ENCODE measurements at regions not wholly inside any gene's neighbourhood (a gene's known extent, or its start where the extent isn't known, plus 50 kb on each side); places are given as distances from the start of the nearest gene placed in this dataset.

DNA sequence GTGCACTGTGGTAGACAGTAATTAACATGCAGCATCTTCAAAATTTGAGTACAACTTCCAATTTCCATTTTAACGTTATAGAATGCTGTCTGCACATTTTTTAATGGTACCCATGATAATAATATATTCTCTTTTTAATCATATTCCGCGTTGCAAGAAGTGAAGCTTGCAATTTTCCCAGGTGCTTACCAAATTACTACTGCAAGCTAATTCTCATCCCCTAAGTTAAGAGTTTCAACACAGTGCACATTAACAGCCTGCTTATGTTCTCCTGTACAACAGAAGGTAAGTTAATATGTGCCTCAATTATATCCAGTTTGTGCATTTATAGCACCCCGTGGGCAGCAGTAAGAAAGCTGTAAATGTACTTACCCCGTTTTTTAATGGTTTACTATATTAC lies 132.9 kb downstream of the CBLN2 start:
- no peaks in the 10 kb centered on the region for H3K27me3 Mint-ChIP-seq (ENCODE audit: low read depth)
- no peaks in the 10 kb centered on the region for H3K4me1 Mint-ChIP-seq (ENCODE audit: low read depth)
- H3K36me3 Mint-ChIP-seq (ENCODE audit: low read depth): no peaks in the 10 kb centered on the region
- no peak for DNase-seq
- CTCF ChIA-PET: no interaction called here
- no peaks in the 10 kb centered on the region for H3K9me3 Mint-ChIP-seq
- no peak overlapping the region for H3K4me3 Mint-ChIP-seq
- intact Hi-C loops (cut with micrococcal nuclease): no loop called here
- no peak overlapping the region for H3K27ac Mint-ChIP-seq

DNA sequence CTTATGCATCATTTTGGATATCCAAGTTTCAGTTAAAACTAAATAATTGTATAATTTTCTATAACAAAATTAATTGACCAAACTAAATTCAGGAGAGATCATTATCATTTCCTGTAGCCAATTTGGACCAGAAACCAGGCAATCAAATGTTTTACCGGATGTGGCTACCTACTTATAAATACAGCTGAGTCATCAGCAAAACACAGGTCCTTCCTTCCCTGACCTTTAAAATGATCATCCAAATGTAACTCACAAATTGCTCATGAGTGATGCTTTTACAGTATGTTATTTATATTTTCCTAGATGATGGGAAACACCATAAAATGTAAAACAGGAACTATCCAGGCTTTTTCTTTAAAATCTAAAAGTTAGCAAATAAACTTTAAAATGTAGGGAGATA lies 133.7 kb downstream of the CBLN2 start:
- no peak for DNase-seq
- CTCF ChIA-PET: no interaction called here
- intact Hi-C loops (cut with micrococcal nuclease): no loop called here
- Mint-ChIP-seq H3K4me3 (no peak overlapping the region), H3K27ac (no peak overlapping the region), H3K36me3 (ENCODE audit: low read depth) (no peaks in the 10 kb centered on the region), H3K4me1 (ENCODE audit: low read depth) (no peaks in the 10 kb centered on the region), H3K27me3 (ENCODE audit: low read depth) (no peaks in the 10 kb centered on the region), H3K9me3 (no peaks in the 10 kb centered on the region)

DNA sequence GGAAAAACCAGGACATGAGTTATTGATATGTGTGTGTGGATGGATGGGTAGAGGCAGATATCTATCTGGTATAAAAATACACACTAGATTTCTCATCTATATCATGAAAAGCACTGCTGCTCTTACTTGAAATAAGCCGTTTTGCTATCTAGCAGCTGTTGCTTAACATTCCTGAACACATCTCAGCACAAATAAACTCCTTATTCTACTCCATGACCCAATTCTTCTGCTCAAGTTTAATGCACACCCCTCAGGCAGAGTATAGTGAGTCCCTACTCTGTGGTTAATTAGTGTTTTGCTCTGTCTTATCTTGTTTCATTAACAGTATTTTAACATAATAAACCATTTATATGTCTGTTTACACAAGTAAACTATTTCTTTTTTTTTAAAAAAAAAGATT lies 134.2 kb downstream of the CBLN2 start:
- CTCF ChIA-PET: no interaction called here
- Mint-ChIP-seq H3K9me3 (no peaks in the 10 kb centered on the region), H3K4me1 (ENCODE audit: low read depth) (no peaks in the 10 kb centered on the region)

DNA sequence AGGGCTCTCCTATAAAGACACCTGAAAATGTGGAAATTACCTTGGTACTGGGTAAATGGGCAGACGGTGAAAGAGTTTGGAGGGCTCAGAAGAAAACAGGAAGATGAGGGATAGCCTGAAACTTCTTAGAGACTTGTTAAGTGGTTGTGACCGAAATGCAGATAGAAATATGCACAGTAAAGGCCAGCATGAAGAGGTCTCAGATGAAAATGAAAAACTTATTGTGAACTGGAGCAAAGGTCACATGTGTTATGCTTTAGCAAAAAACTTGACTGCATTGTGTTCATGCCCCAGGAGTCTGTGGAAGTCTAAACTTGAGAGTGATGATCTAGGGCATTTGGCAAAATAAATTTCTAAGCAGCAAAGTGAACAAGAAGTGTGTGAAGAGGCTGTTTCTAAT lies 137.1 kb downstream of the CBLN2 start:
- no peak overlapping the region for H3K27ac Mint-ChIP-seq
- no peak overlapping the region for H3K4me3 Mint-ChIP-seq
- intact Hi-C loops (cut with micrococcal nuclease): no loop called here
- DNase-seq: no peak
- CTCF ChIA-PET: no interaction called here
- H3K36me3 Mint-ChIP-seq (ENCODE audit: low read depth): no peaks in the 10 kb centered on the region
- H3K27me3 Mint-ChIP-seq (ENCODE audit: low read depth): no peaks in the 10 kb centered on the region
- H3K9me3 Mint-ChIP-seq: no peaks in the 10 kb centered on the region
- no peaks in the 10 kb centered on the region for H3K4me1 Mint-ChIP-seq (ENCODE audit: low read depth)

More for the DNA sequence above, 134.2 kb downstream of the CBLN2 start:
- Mint-ChIP-seq H3K27ac (no peak overlapping the region), H3K36me3 (ENCODE audit: low read depth) (no peaks in the 10 kb centered on the region), H3K4me3 (no peak overlapping the region), H3K27me3 (ENCODE audit: low read depth) (no peaks in the 10 kb centered on the region)
- DNase-seq: no peak
- intact Hi-C loops (cut with micrococcal nuclease): no loop called here

DNA sequence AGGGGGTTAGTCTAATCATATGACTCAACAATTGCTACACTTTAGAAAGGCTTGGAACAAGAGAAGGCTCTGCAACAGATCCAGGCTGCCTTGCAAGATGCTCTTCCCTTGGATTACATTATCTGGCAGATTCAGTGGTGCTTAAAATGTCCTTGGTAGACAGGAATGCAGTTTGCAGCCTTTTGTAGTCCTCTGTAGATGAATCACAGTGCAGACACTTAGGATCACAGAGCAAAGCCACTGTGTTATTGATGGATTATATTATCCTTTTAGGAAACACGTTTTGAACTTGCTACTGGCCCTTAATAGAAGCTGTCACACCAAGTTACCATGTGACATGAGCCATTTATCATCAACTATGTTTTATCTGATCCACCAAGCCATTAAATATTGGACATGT lies 152.2 kb downstream of the CBLN2 start:
- peaks cover 8% of the 10 kb centered on the region for H3K9me3 Mint-ChIP-seq
- H3K4me3 Mint-ChIP-seq: no peak overlapping the region
- H3K27me3 Mint-ChIP-seq (ENCODE audit: low read depth): no peaks in the 10 kb centered on the region
- no peaks in the 10 kb centered on the region for H3K4me1 Mint-ChIP-seq (ENCODE audit: low read depth)
- DNase-seq: no peak
- H3K36me3 Mint-ChIP-seq (ENCODE audit: low read depth): no peaks in the 10 kb centered on the region
- H3K27ac Mint-ChIP-seq: no peak overlapping the region
- intact Hi-C loops (cut with micrococcal nuclease): no loop called here
- CTCF ChIA-PET: no interaction called here

DNA sequence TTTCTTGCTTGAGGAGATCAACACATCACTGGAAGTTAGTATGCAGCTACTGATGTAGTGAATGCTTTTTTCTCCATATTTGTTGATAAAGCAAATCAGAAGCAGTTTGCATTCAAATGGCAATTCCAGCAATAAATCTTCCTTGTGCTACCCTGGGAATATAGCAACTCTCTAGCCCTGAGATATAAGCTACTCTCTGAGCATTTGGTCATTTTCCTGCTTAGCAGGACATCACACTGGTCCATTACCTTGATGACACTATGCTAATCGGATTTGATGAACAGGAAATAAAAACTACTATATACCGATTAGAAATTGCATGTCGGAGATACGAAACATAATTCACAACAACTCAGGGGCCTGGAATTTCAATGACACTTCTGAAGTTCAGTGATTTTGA lies 152.7 kb downstream of the CBLN2 start:
- CTCF ChIA-PET: no interaction called here
- no peaks in the 10 kb centered on the region for H3K27me3 Mint-ChIP-seq (ENCODE audit: low read depth)
- no peaks in the 10 kb centered on the region for H3K36me3 Mint-ChIP-seq (ENCODE audit: low read depth)
- intact Hi-C loops (cut with micrococcal nuclease): no loop called here
- H3K9me3 Mint-ChIP-seq: peaks cover 8% of the 10 kb centered on the region
- H3K4me1 Mint-ChIP-seq (ENCODE audit: low read depth): no peaks in the 10 kb centered on the region
- no peak for DNase-seq
- H3K4me3 Mint-ChIP-seq: no peak overlapping the region
- no peak overlapping the region for H3K27ac Mint-ChIP-seq

DNA sequence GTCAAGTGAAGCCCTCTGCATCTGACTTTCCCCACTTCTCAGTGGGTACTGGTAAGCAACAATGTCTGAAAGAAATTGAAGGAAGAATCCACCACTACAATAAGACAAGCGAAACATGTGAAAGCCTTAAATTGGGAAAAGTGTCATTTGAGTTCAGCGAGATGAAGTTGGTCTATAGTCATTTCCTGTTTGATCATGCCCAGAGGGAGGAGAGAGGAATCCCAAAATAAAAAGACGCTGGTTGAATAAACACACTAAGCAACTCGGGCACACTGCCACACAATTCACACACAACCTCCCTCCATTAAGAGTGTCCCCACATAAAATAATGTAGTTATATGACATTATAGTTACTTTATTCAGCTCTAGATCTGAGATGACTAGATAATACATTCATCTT lies 166.1 kb downstream of the CBLN2 start:
- no peaks in the 10 kb centered on the region for H3K4me1 Mint-ChIP-seq (ENCODE audit: low read depth)
- H3K27me3 Mint-ChIP-seq (ENCODE audit: low read depth): no peaks in the 10 kb centered on the region
- H3K36me3 Mint-ChIP-seq (ENCODE audit: low read depth): no peaks in the 10 kb centered on the region
- intact Hi-C loops (cut with micrococcal nuclease): no loop called here
- CTCF ChIA-PET: no interaction called here
- no peak overlapping the region for H3K27ac Mint-ChIP-seq
- H3K9me3 Mint-ChIP-seq: no peaks in the 10 kb centered on the region
- DNase-seq: no peak
- no peak overlapping the region for H3K4me3 Mint-ChIP-seq

DNA sequence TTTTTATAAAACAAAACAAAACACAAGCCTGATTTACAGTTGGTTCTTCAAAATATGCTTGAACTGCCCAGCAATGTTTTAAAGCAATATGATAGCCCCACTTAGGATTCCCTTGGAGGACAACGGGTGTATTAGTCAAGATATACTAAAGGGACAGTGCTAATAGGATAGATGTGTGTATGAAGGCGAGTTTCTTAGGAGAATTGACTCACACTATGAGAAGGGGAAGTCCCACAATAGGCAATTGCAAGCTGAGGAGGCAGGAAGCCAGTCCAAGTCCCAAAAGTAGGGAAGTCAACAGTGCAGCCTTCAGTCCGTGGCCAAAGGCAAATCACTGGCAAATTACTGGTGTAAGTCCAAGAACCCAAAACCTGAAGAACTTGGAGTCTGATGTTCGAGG lies 167.9 kb downstream of the CBLN2 start:
- H3K27me3 Mint-ChIP-seq (ENCODE audit: low read depth): no peaks in the 10 kb centered on the region
- H3K4me1 Mint-ChIP-seq (ENCODE audit: low read depth): no peaks in the 10 kb centered on the region
- intact Hi-C loops (cut with micrococcal nuclease): no loop called here
- no peak for DNase-seq
- CTCF ChIA-PET: no interaction called here
- H3K9me3 Mint-ChIP-seq: no peaks in the 10 kb centered on the region
- H3K4me3 Mint-ChIP-seq: no peak overlapping the region
- H3K36me3 Mint-ChIP-seq (ENCODE audit: low read depth): no peaks in the 10 kb centered on the region
- no peak overlapping the region for H3K27ac Mint-ChIP-seq

DNA sequence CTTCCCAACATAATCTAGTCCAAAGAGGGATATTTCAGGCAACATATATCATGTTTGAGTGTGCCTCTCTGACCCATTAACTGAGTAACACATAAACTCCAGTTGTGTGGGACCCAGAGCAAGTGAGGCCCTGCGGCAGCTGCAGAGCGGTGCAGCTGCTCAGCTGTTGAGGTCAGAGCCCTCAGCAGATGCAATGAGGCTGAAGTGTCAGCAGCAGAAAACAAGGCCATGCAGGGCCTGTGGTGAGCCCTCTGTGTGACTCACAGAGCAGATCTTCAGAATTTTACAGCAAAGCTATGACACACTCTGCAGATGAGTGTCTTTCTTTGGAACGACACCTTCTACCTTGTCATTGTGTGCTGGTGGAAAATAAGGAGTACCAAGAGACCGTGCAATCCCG lies 168.5 kb downstream of the CBLN2 start:
- CTCF ChIA-PET: no interaction called here
- H3K9me3 Mint-ChIP-seq: no peaks in the 10 kb centered on the region
- H3K27me3 Mint-ChIP-seq (ENCODE audit: low read depth): no peaks in the 10 kb centered on the region
- no peak for DNase-seq
- no peak overlapping the region for H3K27ac Mint-ChIP-seq
- intact Hi-C loops (cut with micrococcal nuclease): no loop called here
- H3K4me3 Mint-ChIP-seq: no peak overlapping the region
- H3K36me3 Mint-ChIP-seq (ENCODE audit: low read depth): no peaks in the 10 kb centered on the region
- H3K4me1 Mint-ChIP-seq (ENCODE audit: low read depth): no peaks in the 10 kb centered on the region

DNA sequence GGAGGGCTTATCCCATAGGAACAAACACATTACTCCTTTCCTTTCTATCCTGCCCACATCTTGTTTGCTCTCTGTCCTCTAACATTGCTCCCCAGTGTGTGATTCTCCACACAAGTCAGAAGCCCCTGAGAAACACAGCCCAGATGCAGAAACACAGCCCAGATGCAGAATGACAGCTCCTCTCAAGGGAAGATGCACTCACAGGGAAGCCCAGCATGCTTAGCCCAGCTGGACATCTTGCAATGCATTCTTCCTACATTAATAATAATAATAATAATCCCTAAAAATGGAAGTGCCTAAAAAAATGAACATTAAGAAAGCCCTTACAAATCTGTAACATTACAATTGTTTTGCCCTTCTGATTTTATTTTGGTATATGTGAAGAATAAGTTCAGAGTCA lies 172.1 kb downstream of the CBLN2 start:
- Mint-ChIP-seq H3K27ac (no peak overlapping the region), H3K4me3 (no peak overlapping the region), H3K36me3 (ENCODE audit: low read depth) (no peaks in the 10 kb centered on the region), H3K27me3 (ENCODE audit: low read depth) (no peaks in the 10 kb centered on the region), H3K9me3 (peaks cover 2% of the 10 kb centered on the region), H3K4me1 (ENCODE audit: low read depth) (no peaks in the 10 kb centered on the region)
- CTCF ChIA-PET: no interaction called here
- DNase-seq: no peak
- intact Hi-C loops (cut with micrococcal nuclease): no loop called here

DNA sequence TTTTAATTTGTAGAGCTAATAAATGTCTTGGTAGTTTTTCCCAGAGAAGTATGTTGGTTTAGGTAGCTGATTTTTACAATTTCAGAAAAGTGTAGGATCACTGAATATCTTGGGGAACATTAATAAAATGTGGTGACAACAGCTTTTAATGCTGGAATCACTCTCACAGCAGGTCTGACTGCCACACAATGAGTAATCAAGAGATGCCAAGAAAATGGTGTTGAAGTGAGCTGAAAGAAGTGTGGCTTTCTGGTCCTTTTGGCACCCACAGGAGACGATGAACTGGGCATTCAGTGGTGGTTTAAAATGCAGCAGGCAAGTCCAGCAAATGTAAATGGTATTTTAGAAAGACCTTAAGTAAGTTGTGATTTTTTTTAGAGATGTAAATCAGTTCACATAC lies 175.8 kb downstream of the CBLN2 start:
- Mint-ChIP-seq H3K27ac (no peak overlapping the region), H3K4me1 (ENCODE audit: low read depth) (no peaks in the 10 kb centered on the region), H3K9me3 (peaks cover 2% of the 10 kb centered on the region), H3K36me3 (ENCODE audit: low read depth) (no peaks in the 10 kb centered on the region), H3K4me3 (no peak overlapping the region), H3K27me3 (ENCODE audit: low read depth) (no peaks in the 10 kb centered on the region)
- CTCF ChIA-PET: no interaction called here
- no peak for DNase-seq
- intact Hi-C loops (cut with micrococcal nuclease): no loop called here

DNA sequence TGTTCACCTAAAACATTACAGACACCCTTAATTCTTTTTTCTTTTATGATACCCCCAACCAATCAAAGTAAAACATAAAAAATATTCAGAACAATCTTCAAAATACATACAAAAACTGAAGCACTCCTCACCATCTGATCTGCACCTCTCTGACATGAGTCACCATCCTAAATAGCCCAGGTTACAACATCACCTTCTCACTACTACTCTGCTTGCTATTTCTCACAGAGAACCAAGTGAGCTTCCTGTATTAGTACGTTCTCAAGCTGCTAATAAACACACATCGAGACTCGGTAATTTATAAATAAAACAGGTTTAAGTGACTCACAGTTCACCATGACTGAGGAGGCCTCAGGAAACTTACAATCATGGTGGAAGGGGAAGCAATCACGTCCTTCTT lies 183.5 kb downstream of the CBLN2 start:
- Mint-ChIP-seq H3K27ac (no peak overlapping the region), H3K9me3 (peaks cover 1% of the 10 kb centered on the region), H3K36me3 (ENCODE audit: low read depth) (no peaks in the 10 kb centered on the region), H3K4me3 (no peak overlapping the region), H3K27me3 (ENCODE audit: low read depth) (no peaks in the 10 kb centered on the region), H3K4me1 (ENCODE audit: low read depth) (no peaks in the 10 kb centered on the region)
- CTCF ChIA-PET: no interaction called here
- intact Hi-C loops (cut with micrococcal nuclease): no loop called here
- no peak for DNase-seq

DNA sequence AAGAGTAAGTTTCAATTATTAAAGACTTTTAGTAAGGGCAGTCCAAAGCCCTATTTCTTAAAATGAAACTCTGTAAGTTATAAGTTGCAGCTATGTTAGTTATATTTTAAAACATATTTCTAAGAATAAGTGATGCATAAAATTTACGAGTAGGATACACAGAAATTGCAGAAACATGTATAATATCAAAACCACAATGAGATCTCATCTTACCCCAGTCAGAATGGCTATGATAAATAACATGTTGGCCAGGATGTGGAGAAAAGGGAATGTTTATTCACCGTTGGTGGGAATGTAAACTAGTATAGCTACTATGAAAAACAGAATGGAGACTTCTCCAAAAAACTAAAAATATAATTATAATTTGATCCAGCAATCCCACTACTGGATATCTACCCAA lies 201.2 kb downstream of the CBLN2 start:
- CTCF ChIA-PET: no interaction called here
- no peak overlapping the region for H3K4me3 Mint-ChIP-seq
- no peak overlapping the region for H3K27ac Mint-ChIP-seq
- no peaks in the 10 kb centered on the region for H3K27me3 Mint-ChIP-seq (ENCODE audit: low read depth)
- intact Hi-C loops (cut with micrococcal nuclease): loop anchor here (10.0 kb wide), 1 partner anchor 58 kb away; no protein-coding TSS in a partner anchor
- H3K36me3 Mint-ChIP-seq (ENCODE audit: low read depth): no peaks in the 10 kb centered on the region
- DNase-seq: no peak
- H3K9me3 Mint-ChIP-seq: no peaks in the 10 kb centered on the region
- H3K4me1 Mint-ChIP-seq (ENCODE audit: low read depth): no peaks in the 10 kb centered on the region

DNA sequence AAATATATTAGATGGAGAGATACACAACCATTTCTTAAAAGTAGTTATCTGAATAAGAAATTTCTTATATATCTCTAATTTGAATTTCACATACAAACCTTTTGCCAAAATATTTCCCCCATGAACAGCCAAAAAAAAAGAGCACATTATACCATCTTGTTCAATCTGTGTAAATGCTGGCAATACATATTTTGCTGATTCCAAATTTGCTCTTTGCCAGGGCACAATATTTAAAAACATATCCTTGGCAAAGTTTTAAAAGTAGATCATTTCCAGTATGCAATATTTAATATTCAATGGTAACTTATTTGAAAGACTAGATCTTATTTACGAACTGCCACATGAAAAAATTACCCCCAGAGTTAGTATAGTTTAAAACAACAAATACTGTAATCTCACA lies 204.2 kb downstream of the CBLN2 start:
- no peaks in the 10 kb centered on the region for H3K9me3 Mint-ChIP-seq
- H3K27ac Mint-ChIP-seq: no peak overlapping the region

More for the DNA sequence above, 204.2 kb downstream of the CBLN2 start:
- intact Hi-C loops (cut with micrococcal nuclease): loop anchor here (10.0 kb wide), 1 partner anchor 55 kb away; no protein-coding TSS in a partner anchor
- H3K4me1 Mint-ChIP-seq (ENCODE audit: low read depth): no peaks in the 10 kb centered on the region
- no peaks in the 10 kb centered on the region for H3K36me3 Mint-ChIP-seq (ENCODE audit: low read depth)
- CTCF ChIA-PET: no interaction called here
- no peaks in the 10 kb centered on the region for H3K27me3 Mint-ChIP-seq (ENCODE audit: low read depth)
- H3K4me3 Mint-ChIP-seq: no peak overlapping the region
- DNase-seq: no peak

Measured in activated naive CD4-positive, alpha-beta T cell treated with anti-CD3 and anti-CD28 coated beads for 36 hours (primary cell).